ENCODE measurements at regions not wholly inside any gene's neighbourhood (a gene's known extent, or its start where the extent isn't known, plus 50 kb on each side); places are given as distances from the start of the nearest gene placed in this dataset.

- Mint-ChIP-seq H3K4me3 (no peak overlapping the region), H3K36me3 (no peaks in the 10 kb centered on the region), H3K27me3 (ENCODE audit: low read depth in 3 of 3) (peaks cover 1 to 3% (median 2%) of the 10 kb centered on the region in 3 donors), H3K27ac (no peak overlapping the region), H3K4me1 (peaks cover 3% of the 10 kb centered on the region), H3K9me3 (peaks cover 0 to 1% (median 0%) of the 10 kb centered on the region in 7 donors)
- Histone ChIP-seq H3K4me3 (replicated peaks in 1 of 3; ENCODE audit: low read depth in 2 of 3, low read length in 3 of 3) (no peak overlapping the region), H3K27ac (ENCODE audit: low read depth in 1 of 2, low read length in 2 of 2) (no peak overlapping the region), H3K79me2 (ENCODE audit: insufficient read depth, low read length) (no peaks in the 10 kb centered on the region), H3K36me3 (replicated peaks in 1 of 2; ENCODE audit: control insufficient read depth in 1 of 2, insufficient read depth in 2 of 2, low read length in 2 of 2) (no peaks in the 10 kb centered on the region), H4K20me1 (ENCODE audit: insufficient read depth, low read length) (no peaks in the 10 kb centered on the region), H3K9me3 (replicated peaks in 1 of 2; ENCODE audit: control insufficient read depth in 1 of 2, insufficient read depth in 1 of 2, low read length in 2 of 2) (no peaks in the 10 kb centered on the region), H3K4me2 (replicated peaks; ENCODE audit: extremely low read depth, low read length, poor library complexity, severe bottlenecking) (no peak overlapping the region), H3K9ac (ENCODE audit: insufficient read depth, low read length, poor library complexity, severe bottlenecking) (no peak overlapping the region), H3K27me3 (ENCODE audit: control insufficient read depth in 2 of 2, insufficient read depth in 2 of 2, low read length in 2 of 2) (no peaks in the 10 kb centered on the region), H3K4me1 (ENCODE audit: control insufficient read depth in 1 of 2, insufficient read depth in 2 of 2, low read length in 2 of 2) (peaks cover 0 to 5% of the 10 kb centered on the region in 2 donors), H2AFZ (ENCODE audit: insufficient read depth, low read depth, low read length, poor library complexity, severe bottlenecking) (no peak overlapping the region)
- WGBS (ENCODE audit: insufficient coverage) = 55% methylated on average over 5 of the region's 7 CpGs
- DNase-seq = peak in 2 of 3 donors; percentile 14 to 21
- no peak for TF ChIP-seq CTCF (IDR thresholded peaks at IDR 0.05)
- intact Hi-C loops (cut with micrococcal nuclease) = no loop called here
Measured at GRCh38 chr11:15742626-15743519, 613.5 kb downstream of the SOX6 start.

GRCh38 chr11:15744693-15745092, 611.7 kb downstream of the SOX6 start:
- Histone ChIP-seq H3K36me3 (replicated peaks in 1 of 2; ENCODE audit: control insufficient read depth in 1 of 2, insufficient read depth in 2 of 2, low read length in 2 of 2) (no peaks in the 10 kb centered on the region), H4K20me1 (ENCODE audit: insufficient read depth, low read length) (no peaks in the 10 kb centered on the region), H2AFZ (ENCODE audit: insufficient read depth, low read depth, low read length, poor library complexity, severe bottlenecking) (no peak overlapping the region), H3K9ac (ENCODE audit: insufficient read depth, low read length, poor library complexity, severe bottlenecking) (no peak overlapping the region), H3K4me2 (replicated peaks; ENCODE audit: extremely low read depth, low read length, poor library complexity, severe bottlenecking) (no peak overlapping the region), H3K4me3 (replicated peaks in 1 of 3; ENCODE audit: low read depth in 2 of 3, low read length in 3 of 3) (no peak overlapping the region), H3K79me2 (ENCODE audit: insufficient read depth, low read length) (no peaks in the 10 kb centered on the region), H3K27me3 (ENCODE audit: control insufficient read depth in 2 of 2, insufficient read depth in 2 of 2, low read length in 2 of 2) (no peaks in the 10 kb centered on the region), H3K4me1 (ENCODE audit: control insufficient read depth in 1 of 2, insufficient read depth in 2 of 2, low read length in 2 of 2) (peaks cover 0 to 5% of the 10 kb centered on the region in 2 donors), H3K9me3 (replicated peaks in 1 of 2; ENCODE audit: control insufficient read depth in 1 of 2, insufficient read depth in 1 of 2, low read length in 2 of 2) (no peaks in the 10 kb centered on the region), H3K27ac (ENCODE audit: low read depth in 1 of 2, low read length in 2 of 2) (no peak overlapping the region)
- H3K4me3 Mint-ChIP-seq = no peak overlapping the region
- intact Hi-C loops (cut with micrococcal nuclease) = no loop called here
- peaks cover 3% of the 10 kb centered on the region for H3K4me1 Mint-ChIP-seq
- no CpG with 5 or more reads among the region's 3 CpGs for whole genome bisulfite sequencing (ENCODE audit: insufficient coverage)
- no peak for TF ChIP-seq CTCF (IDR thresholded peaks at IDR 0.05)
- no peaks in the 10 kb centered on the region for H3K36me3 Mint-ChIP-seq
- peaks cover 3 to 4% (median 3%) of the 10 kb centered on the region in 3 donors for H3K27me3 Mint-ChIP-seq (ENCODE audit: low read depth in 3 of 3)
- peaks cover 0 to 2% (median 0%) of the 10 kb centered on the region in 7 donors for H3K9me3 Mint-ChIP-seq
- DNase-seq = no peak
- H3K27ac Mint-ChIP-seq = no peak overlapping the region
